Transverse colon (tissue), 4 donors: ENCODE measurements at regions not wholly inside any gene's neighbourhood (a gene's known extent, or its start where the extent isn't known, plus 50 kb on each side); places are given as distances from the start of the nearest gene placed in this dataset.
A peak's percentile ranks its signal among the peaks of the same experiment; 100 is the strongest.

ENCODE experiments used
- DNase-seq: peaks from one replicate; pipeline ENCODE4 v3.0.0-alpha.2; 2019
- H3K27ac ChIP-seq, 4 donors: fragments of 200-600 bp; sonication (generic); 2 replicates each; pipeline ENCODE4 v1.5.1; 2016 to 2018; ENCODE audit warnings: inconsistent platforms in 4 of 4
- H3K27me3 ChIP-seq: fragments of 200-600 bp; sonication (generic); 2 replicates; pipeline ENCODE4 v1.5.1; 2017; ENCODE audit warnings: inconsistent platforms
- H3K36me3 ChIP-seq, 4 donors: fragments of 200-600 bp; sonication (generic); 2 replicates each; pipeline ENCODE4 v1.5.1; 2017 to 2019; ENCODE audit warnings: inconsistent platforms in 4 of 4
- H3K4me1 ChIP-seq, 4 donors: fragments of 200-600 bp; sonication (generic); 2 replicates each; pipeline ENCODE4 v1.5.1; 2017 to 2020; ENCODE audit warnings: inconsistent platforms in 4 of 4
- H3K4me3 ChIP-seq, 4 donors: fragments of 200-600 bp; sonication (generic); 1 replicate in 1 of 4; 2 replicates in 3 of 4; pipeline versions ENCODE4 v1.5.1 to v1.6.1; 2017 to 2019; ENCODE audit warnings: inconsistent platforms in 4 of 4
- H3K9me3 ChIP-seq, 2 donors: fragments of 200-600 bp; sonication (generic); 2 replicates each; pipeline ENCODE4 v1.5.1; 2017 to 2019; ENCODE audit warnings: inconsistent platforms in 2 of 2
- EP300 ChIP-seq: sonication (generic); formaldehyde crosslinking; IDR thresholded peaks from one replicate; pipeline ENCODE4 v1.6.1; 2017; ENCODE audit warnings: antibody characterized with exemption, low read depth
- POLR2A ChIP-seq: fragments of 450-650 bp; IDR thresholded peaks from one replicate; pipeline ENCODE4 v1.6.1; 2016; ENCODE audit warnings: antibody characterized with exemption, mild to moderate bottlenecking, moderate library complexity
- POLR2AphosphoS5 ChIP-seq, 3 donors: sonication (generic); formaldehyde crosslinking; IDR thresholded peaks; one replicate each; pipeline ENCODE4 v1.6.1; 2016; ENCODE audit warnings: antibody characterized with exemption in 3 of 3
- WGBS, 2 donors: methylation state at CpG; one replicate each; pipeline ENCODE4 v1.1.5; 2018; ENCODE audit warnings: low coverage in 1 of 2; 5-methylcytosine and 5-hydroxymethylcytosine counted together
- in situ Hi-C, 4 donors: fragments of 200-750 bp; cut with MboI; loops; one replicate each; pipeline versions ENCODE4 v1.15.0 to v1.15.1; 2017; ENCODE audit warnings: low sequenced_read_pairs in 3 of 4, low pct_ligation_motif_present in 1 of 4, low pct_unique_long_range_greater_than_20kb in 1 of 4
- intact Hi-C: fragments of 100-400 bp; cut with DNase I; formaldehyde crosslinking; loops from one replicate; pipeline ENCODE4 v1.15.1; 2023; ENCODE audit warnings: low total_unique reads
- TF ChIP-seq, protein P1 (sequence below), 5 experiments: fragments of 200-600 bp in 3 of 5; fragments of 450-650 bp in 2 of 5; sonication (generic) in 3 of 5; IDR thresholded peaks; 1 replicate in 2 of 5; 2 replicates in 3 of 5; pipeline ENCODE4 v1.5.1; 2016 to 2017; ENCODE audit warnings: antibody characterized with exemption in 5 of 5, inconsistent platforms in 3 of 5, mild to moderate bottlenecking in 2 of 5, moderate library complexity in 1 of 5

DNA sequence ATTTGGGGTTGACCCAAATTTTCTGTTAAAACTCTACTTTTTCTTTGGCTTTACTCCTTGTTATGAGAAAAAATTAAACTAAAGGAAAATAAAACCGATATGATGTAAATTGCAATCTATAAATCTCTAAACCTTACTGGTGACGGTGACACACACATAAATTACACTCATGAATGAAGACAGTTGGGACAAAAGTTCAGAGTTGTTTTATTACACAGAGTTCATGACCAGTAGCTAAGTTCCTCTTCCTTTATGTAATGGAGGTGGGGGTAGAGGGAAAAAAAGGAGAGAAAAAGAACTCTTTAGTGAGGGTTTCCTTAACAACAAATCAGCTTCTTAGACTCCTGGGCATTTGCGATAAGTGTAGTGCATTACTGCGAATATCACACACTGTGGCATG lies 220.7 kb downstream of the KCNJ2 start:
- H3K9me3 ChIP-seq, result no peaks in the 10 kb centered on the region
- H3K4me3 ChIP-seq, result no peak overlapping the region
- H3K36me3 ChIP-seq, result no peaks in the 10 kb centered on the region
- in situ Hi-C loops, result no loop called here
- DNase-seq, result no peak
- 44 to 47% methylated on average over 4 of the region's 4 CpGs for WGBS, 2 donors
- peak overlapping the region in 1 of 4 donors; percentile 11 for H3K27ac ChIP-seq
- no peaks in the 10 kb centered on the region for H3K27me3 ChIP-seq
- intact Hi-C loops, result no loop called here
- TF ChIP-seq POLR2A (no peak), POLR2AphosphoS5 (IDR thresholded peaks at IDR 0.05) (no peak)
- H3K4me1 ChIP-seq, result peaks cover 0 to 9% (median 0%) of the 10 kb centered on the region in 4 donors

GRCh38 chr17:70394473-70395232 lies 225.3 kb downstream of the KCNJ2 start:
- intact Hi-C loops, result no loop called here
- in situ Hi-C loops, result no loop called here
- H3K4me1 ChIP-seq, result peaks cover 0 to 12% (median 0%) of the 10 kb centered on the region in 4 donors
- no peak for DNase-seq
- TF ChIP-seq EP300 (no peak), POLR2AphosphoS5 (IDR thresholded peaks at IDR 0.05) (no peak), POLR2A (no peak)
- TF ChIP-seq, protein P1, sequence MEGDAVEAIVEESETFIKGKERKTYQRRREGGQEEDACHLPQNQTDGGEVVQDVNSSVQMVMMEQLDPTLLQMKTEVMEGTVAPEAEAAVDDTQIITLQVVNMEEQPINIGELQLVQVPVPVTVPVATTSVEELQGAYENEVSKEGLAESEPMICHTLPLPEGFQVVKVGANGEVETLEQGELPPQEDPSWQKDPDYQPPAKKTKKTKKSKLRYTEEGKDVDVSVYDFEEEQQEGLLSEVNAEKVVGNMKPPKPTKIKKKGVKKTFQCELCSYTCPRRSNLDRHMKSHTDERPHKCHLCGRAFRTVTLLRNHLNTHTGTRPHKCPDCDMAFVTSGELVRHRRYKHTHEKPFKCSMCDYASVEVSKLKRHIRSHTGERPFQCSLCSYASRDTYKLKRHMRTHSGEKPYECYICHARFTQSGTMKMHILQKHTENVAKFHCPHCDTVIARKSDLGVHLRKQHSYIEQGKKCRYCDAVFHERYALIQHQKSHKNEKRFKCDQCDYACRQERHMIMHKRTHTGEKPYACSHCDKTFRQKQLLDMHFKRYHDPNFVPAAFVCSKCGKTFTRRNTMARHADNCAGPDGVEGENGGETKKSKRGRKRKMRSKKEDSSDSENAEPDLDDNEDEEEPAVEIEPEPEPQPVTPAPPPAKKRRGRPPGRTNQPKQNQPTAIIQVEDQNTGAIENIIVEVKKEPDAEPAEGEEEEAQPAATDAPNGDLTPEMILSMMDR (IDR thresholded peaks at IDR 0.05), result no peak
- H3K4me3 ChIP-seq, result no peak overlapping the region
- H3K27ac ChIP-seq, result no peak overlapping the region
- 79 to 86% methylated on average over 2 of the region's 2 CpGs for WGBS, 2 donors
- no peaks in the 10 kb centered on the region for H3K27me3 ChIP-seq
- no peaks in the 10 kb centered on the region for H3K36me3 ChIP-seq
- H3K9me3 ChIP-seq, result no peaks in the 10 kb centered on the region

GRCh38 chr17:70405492-70406220 lies 236.3 kb downstream of the KCNJ2 start:
- WGBS, 2 donors, result 50 to 74% methylated on average over 1 of the region's 1 CpG

DNA sequence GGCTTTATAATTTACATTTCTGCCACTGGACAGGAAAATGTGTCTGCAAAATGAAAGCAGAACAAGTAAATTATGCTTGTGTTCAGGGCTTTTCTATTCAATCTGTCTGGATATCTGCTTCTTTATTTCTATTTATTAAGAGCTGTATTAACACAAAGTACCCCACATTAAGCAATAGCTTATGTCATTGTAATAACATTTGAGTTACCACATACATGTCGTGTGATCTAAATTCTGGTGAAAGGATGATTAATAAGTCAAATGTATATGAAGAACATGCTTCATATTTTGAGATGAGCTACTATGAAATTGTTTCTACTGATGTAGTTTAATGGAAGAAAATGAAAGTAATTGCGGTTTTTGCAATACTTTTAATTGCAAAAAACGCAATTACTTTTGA lies 238.2 kb downstream of the KCNJ2 start:
- no peaks in the 10 kb centered on the region for H3K9me3 ChIP-seq
- in situ Hi-C loops (no loop called here), intact Hi-C loops (loop anchor here (10.0 kb wide), 1 partner anchor 1973 kb away; no protein-coding TSS in a partner anchor)
- TF ChIP-seq, protein P1 (IDR thresholded peaks at IDR 0.05), result no peak
- TF ChIP-seq POLR2A, result no peak
- no peak for TF ChIP-seq EP300
- no peak for TF ChIP-seq POLR2AphosphoS5 (IDR thresholded peaks at IDR 0.05)
- 83 to 85% methylated on average over 3 of the region's 3 CpGs for WGBS, 2 donors
- no peak for DNase-seq
- no peaks in the 10 kb centered on the region for H3K36me3 ChIP-seq
- no peak overlapping the region for H3K27ac ChIP-seq
- no peak overlapping the region for H3K4me3 ChIP-seq
- no peaks in the 10 kb centered on the region for H3K27me3 ChIP-seq
- no peaks in the 10 kb centered on the region for H3K4me1 ChIP-seq

More at GRCh38 chr17:70405492-70406220, 236.3 kb downstream of the KCNJ2 start:
- H3K27ac ChIP-seq, result no peak overlapping the region
- H3K4me3 ChIP-seq, result no peak overlapping the region
- no peaks in the 10 kb centered on the region for H3K9me3 ChIP-seq
- DNase-seq, result no peak
- no peaks in the 10 kb centered on the region for H3K36me3 ChIP-seq
- intact Hi-C loops (loop anchor here (10.0 kb wide), 1 partner anchor 1971 kb away; no protein-coding TSS in a partner anchor), in situ Hi-C loops (no loop called here)
- TF ChIP-seq, protein P1 (IDR thresholded peaks at IDR 0.05), result no peak
- no peak for TF ChIP-seq POLR2AphosphoS5 (IDR thresholded peaks at IDR 0.05)
- no peak for TF ChIP-seq POLR2A
- TF ChIP-seq EP300, result no peak
- no peaks in the 10 kb centered on the region for H3K4me1 ChIP-seq
- no peaks in the 10 kb centered on the region for H3K27me3 ChIP-seq
